Cerebellar cortex (tissue), 1 donor: ENCODE measurements at regions not wholly inside any gene's neighbourhood (a gene's known extent, or its start where the extent isn't known, plus 50 kb on each side); places are given as distances from the start of the nearest gene placed in this dataset.
"Not testable (repeated sequence)": the region's sequence is repeated elsewhere in the genome, so short reads cannot be mapped to it uniquely, and the experiment has no call there.

Experiments used
- DNase-seq: peaks from one replicate; pipeline ENCODE4 v3.0.0-alpha.2; 2015; ENCODE audit warnings: low spot score

GRCh38 chr14:45716572-45716971 lies 463.6 kb upstream of the MIS18BP1 start:
- DNase-seq, result no peak

GRCh38 chr14:45715946-45716345 lies 462.9 kb upstream of the MIS18BP1 start:
- DNase-seq, result no peak

GRCh38 chr14:45709541-45709940 lies 456.5 kb upstream of the MIS18BP1 start:
- DNase-seq, result no peak

- DNase-seq, result no peak
Measured at GRCh38 chr14:45705940-45706534, 453.0 kb upstream of the MIS18BP1 start.

- DNase-seq, result peak; percentile 5
Measured at GRCh38 chr14:45699471-45699870, 446.5 kb upstream of the MIS18BP1 start.

- peak; percentile 4 for DNase-seq
Measured at GRCh38 chr14:45698462-45699134, 445.6 kb upstream of the MIS18BP1 start.

GRCh38 chr14:45686771-45687170 lies 433.8 kb upstream of the MIS18BP1 start:
- DNase-seq, result no peak

GRCh38 chr14:45680531-45680930 lies 427.5 kb upstream of the MIS18BP1 start:
- no peak for DNase-seq

GRCh38 chr14:45679853-45680252 lies 426.9 kb upstream of the MIS18BP1 start:
- DNase-seq, result no peak

GRCh38 chr14:45678163-45678562 lies 425.2 kb upstream of the MIS18BP1 start:
- no peak for DNase-seq

- DNase-seq, result no peak
Measured at GRCh38 chr14:45673420-45673819, 420.4 kb upstream of the MIS18BP1 start.

GRCh38 chr14:45664668-45665356 lies 411.8 kb upstream of the MIS18BP1 start:
- no peak for DNase-seq

GRCh38 chr14:45658917-45659299 lies 405.9 kb upstream of the MIS18BP1 start:
- no peak for DNase-seq

GRCh38 chr14:45658226-45658916 lies 405.4 kb upstream of the MIS18BP1 start:
- DNase-seq, result no peak

- no peak for DNase-seq
Measured at GRCh38 chr14:45651890-45652289, 398.9 kb upstream of the MIS18BP1 start.

- DNase-seq, result no peak
Measured at GRCh38 chr14:45650754-45651153, 397.8 kb upstream of the MIS18BP1 start.

- DNase-seq, result no peak
Measured at GRCh38 chr14:45649051-45649450, 396.0 kb upstream of the MIS18BP1 start.

GRCh38 chr14:45641541-45641940 lies 388.5 kb upstream of the MIS18BP1 start:
- DNase-seq, result no peak

- DNase-seq, result not testable (repeated sequence)
Measured at GRCh38 chr14:45634651-45635441, 381.8 kb upstream of the MIS18BP1 start.

GRCh38 chr14:45633220-45633984 lies 380.4 kb upstream of the MIS18BP1 start:
- no peak for DNase-seq

- DNase-seq, result no peak
Measured at GRCh38 chr14:45621731-45622130, 368.7 kb upstream of the MIS18BP1 start.
